Thoracic aorta (tissue), 2 donors: ENCODE measurements at regions not wholly inside any gene's neighbourhood (a gene's known extent, or its start where the extent isn't known, plus 50 kb on each side); places are given as distances from the start of the nearest gene placed in this dataset.

Source experiments
- ATAC-seq: fragments of 150-250 bp; one replicate; pipeline ENCODE4 v1.8.0; 2017; ENCODE audit warnings: low read depth; ENCODE audit not compliant: insufficient number of reproducible peaks, low FRiP score
- DNase-seq: peaks from one replicate; pipeline ENCODE4 v3.0.0-alpha.2; 2020; ENCODE audit warnings: low spot score
- H3K27ac ChIP-seq, 2 donors: fragments of 200-600 bp; sonication (generic); 1 replicate in 1 of 2; 2 replicates in 1 of 2; pipeline ENCODE4 v1.5.1; 2016; ENCODE audit warnings: mild to moderate bottlenecking in 2 of 2, moderate library complexity in 2 of 2
- H3K27me3 ChIP-seq: fragments of 200-600 bp; sonication (generic); replicated peaks from 2 replicates; pipeline ENCODE4 v1.6.0; 2016; ENCODE audit warnings: mild to moderate bottlenecking; ENCODE audit not compliant: insufficient read depth
- H3K36me3 ChIP-seq: fragments of 200-600 bp; sonication (generic); one replicate; pipeline ENCODE4 v1.5.1; 2016
- H3K4me1 ChIP-seq, 2 donors: fragments of 200-600 bp; sonication (generic); 1 replicate in 1 of 2; 2 replicates in 1 of 2; pipeline versions ENCODE4 v1.5.1 to v1.6.0; 2016; ENCODE audit warnings: low read depth in 2 of 2, mild to moderate bottlenecking in 1 of 2; ENCODE audit not compliant: control insufficient read depth in 1 of 2
- H3K4me3 ChIP-seq: fragments of 200-600 bp; sonication (generic); 2 replicates; pipeline ENCODE4 v1.5.1; 2016; ENCODE audit warnings: mild to moderate bottlenecking
- H3K9me3 ChIP-seq: fragments of 200-600 bp; sonication (generic); 2 replicates; pipeline ENCODE4 v1.5.1; 2016
- CTCF ChIP-seq: fragments of 200-600 bp; sonication (generic); IDR thresholded peaks from one replicate; pipeline ENCODE4 v1.5.1; 2019; ENCODE audit warnings: antibody characterized with exemption

- DNase-seq, result no peak
- H3K9me3 ChIP-seq, result no peaks in the 10 kb centered on the region
- no peak overlapping the region for H3K27ac ChIP-seq
- H3K27me3 ChIP-seq, result no peaks in the 10 kb centered on the region
- TF ChIP-seq CTCF, result no peak
- ATAC-seq, result no peak
- H3K36me3 ChIP-seq, result no peaks in the 10 kb centered on the region
- no peak overlapping the region for H3K4me3 ChIP-seq
- H3K4me1 ChIP-seq, result no peaks in the 10 kb centered on the region
Observed at GRCh38 chr2:142280831-142281230, 150.0 kb upstream of the LRP1B start.

- DNase-seq (no peak), ATAC-seq (no peak)
- H3K9me3 ChIP-seq, result no peaks in the 10 kb centered on the region
- no peaks in the 10 kb centered on the region for H3K4me1 ChIP-seq
- H3K4me3 ChIP-seq, result no peak overlapping the region
- no peak for TF ChIP-seq CTCF
- no peaks in the 10 kb centered on the region for H3K36me3 ChIP-seq
- H3K27me3 ChIP-seq, result no peaks in the 10 kb centered on the region
- H3K27ac ChIP-seq, result no peak overlapping the region
Observed at GRCh38 chr2:142270990-142271389, 140.2 kb upstream of the LRP1B start.

- DNase-seq (no peak), ATAC-seq (no peak)
- H3K4me1 ChIP-seq, result no peaks in the 10 kb centered on the region
- no peaks in the 10 kb centered on the region for H3K27me3 ChIP-seq
- TF ChIP-seq CTCF, result no peak
- H3K36me3 ChIP-seq, result no peaks in the 10 kb centered on the region
- no peaks in the 10 kb centered on the region for H3K9me3 ChIP-seq
- H3K27ac ChIP-seq, result no peak overlapping the region
- no peak overlapping the region for H3K4me3 ChIP-seq
Observed at GRCh38 chr2:142270291-142270690, 139.5 kb upstream of the LRP1B start.

GRCh38 chr2:142259356-142259755 is 128.5 kb upstream of the LRP1B start:
- no peaks in the 10 kb centered on the region for H3K9me3 ChIP-seq
- no peak for TF ChIP-seq CTCF
- H3K4me3 ChIP-seq, result no peak overlapping the region
- DNase-seq, result no peak
- no peaks in the 10 kb centered on the region for H3K36me3 ChIP-seq
- no peak overlapping the region for H3K27ac ChIP-seq
- no peak for ATAC-seq
- no peaks in the 10 kb centered on the region for H3K4me1 ChIP-seq
- H3K27me3 ChIP-seq, result no peaks in the 10 kb centered on the region

GRCh38 chr2:142254031-142254430 is 123.2 kb upstream of the LRP1B start:
- DNase-seq (no peak), ATAC-seq (no peak)
- Histone ChIP-seq H3K9me3 (no peaks in the 10 kb centered on the region), H3K36me3 (no peaks in the 10 kb centered on the region), H3K4me1 (no peaks in the 10 kb centered on the region), H3K4me3 (no peak overlapping the region), H3K27me3 (no peaks in the 10 kb centered on the region), H3K27ac (no peak overlapping the region)
- TF ChIP-seq CTCF, result no peak
